HG02981 (cell line): ENCODE measurements at regions not wholly inside any gene's neighbourhood (a gene's known extent, or its start where the extent isn't known, plus 50 kb on each side); places are given as distances from the start of the nearest gene placed in this dataset.

Source experiments
- ATAC-seq: cut with Tn5 transposase; IDR thresholded peaks from one replicate; pipeline ENCODE4 v1.9.1; 2021; ENCODE audit warnings: mild to moderate bottlenecking, moderate library complexity; ENCODE audit not compliant: unreplicated experiment

DNA sequence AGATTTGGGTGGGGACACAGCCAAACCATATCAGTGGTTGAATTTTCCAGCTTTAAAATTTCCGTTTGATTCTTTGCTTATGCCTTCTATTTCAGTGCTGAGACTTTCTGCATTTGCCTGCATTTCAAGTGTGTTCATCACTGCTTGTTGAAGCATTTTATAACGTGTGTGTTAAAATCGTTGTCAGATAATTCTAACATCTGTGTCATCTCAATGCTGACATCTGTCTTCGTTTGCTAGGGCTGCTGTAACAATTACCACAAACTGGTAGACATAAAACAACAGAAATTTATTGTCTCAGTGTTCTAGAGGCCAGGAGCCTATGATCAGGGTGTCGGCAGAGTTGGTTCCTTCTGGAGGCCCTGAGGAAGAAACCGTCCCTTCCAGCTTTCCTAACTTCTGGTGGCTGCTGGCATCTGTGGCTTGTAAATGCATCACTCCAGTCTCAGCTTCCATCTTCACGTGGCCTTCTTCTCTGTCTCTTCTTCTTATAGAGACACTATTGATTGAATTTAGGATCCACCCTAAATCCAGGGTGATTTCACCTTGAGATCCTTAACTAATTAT lies 71.1 kb upstream of the SDK1 start:
- no peak for ATAC-seq

DNA sequence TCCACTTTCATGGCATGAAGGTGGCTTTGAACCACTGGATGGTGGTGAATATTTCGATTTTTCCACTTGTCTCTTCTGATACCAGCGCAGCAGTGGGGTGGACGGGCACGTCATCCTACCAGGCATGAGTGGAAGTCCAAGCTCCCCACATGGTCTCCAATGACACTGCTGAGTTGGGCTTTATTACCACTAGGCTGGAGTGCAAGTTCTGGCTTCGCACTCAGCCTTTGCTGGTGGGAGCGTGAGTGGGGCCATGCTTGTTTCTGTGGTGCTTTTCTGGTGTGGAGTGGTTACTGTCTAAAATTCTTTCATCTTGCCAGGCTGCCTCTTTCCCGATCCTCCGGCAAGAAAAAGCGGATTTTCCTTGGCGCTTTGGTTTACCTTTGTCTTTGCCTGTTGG lies 70.1 kb upstream of the SDK1 start:
- ATAC-seq, result no peak

DNA sequence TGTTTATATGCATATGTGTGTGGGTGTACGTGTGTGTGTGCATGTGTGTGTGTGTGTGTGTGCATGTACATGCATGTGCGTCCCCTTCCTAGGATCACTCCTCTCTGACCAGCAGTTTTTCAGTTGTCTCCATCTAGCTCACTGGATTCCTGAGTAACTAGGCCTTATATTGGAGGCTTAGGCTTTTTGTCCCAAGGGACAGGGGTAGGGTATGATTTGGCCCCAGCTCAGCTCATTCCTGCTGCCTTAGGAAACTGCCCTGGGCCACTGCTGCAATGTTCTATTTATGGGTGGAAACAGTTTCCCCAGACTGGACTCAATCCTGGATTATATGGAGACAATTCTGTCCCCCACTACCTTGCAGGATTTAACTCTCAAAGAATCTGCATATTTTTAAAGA lies 68.8 kb upstream of the SDK1 start:
- ATAC-seq, result no peak

DNA sequence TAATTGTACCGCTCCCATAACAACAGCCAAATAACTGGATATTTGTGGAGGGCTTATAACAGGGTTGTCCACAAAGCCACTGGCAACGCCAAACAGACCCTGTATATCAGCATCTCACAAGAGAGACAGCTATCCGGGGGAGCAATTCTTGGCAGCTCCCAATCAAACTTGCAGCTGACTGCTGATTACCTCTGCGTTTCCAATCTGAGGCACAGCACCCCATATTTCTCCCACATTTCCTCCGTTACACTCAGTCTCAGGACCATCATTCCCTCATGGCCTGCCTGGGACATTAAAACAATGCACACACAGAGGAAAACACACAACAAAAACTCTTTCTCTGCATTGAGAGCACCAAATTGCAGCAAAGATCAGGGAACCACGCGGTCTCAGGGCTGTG lies 67.8 kb upstream of the SDK1 start:
- no peak for ATAC-seq

DNA sequence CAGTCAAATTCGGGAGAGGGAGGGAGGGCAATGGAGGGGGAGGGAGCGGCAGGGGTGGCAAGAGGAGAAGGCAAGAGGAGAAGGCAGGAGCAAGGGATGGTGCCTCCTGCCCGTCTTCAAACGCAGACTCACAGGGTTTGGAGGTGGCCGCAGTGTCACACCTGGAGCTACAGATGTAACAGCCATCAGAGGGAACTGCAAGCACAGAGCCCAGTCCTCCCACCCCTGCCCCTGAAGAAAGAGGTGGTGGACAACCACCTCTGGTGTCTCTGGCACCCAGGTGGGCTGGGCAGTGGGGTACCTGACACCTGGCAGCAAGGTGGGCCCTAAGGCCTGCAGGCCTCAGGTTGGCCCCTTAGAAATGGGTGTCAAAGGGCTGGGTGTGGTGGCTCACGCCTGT lies 67.0 kb upstream of the SDK1 start:
- no peak for ATAC-seq

DNA sequence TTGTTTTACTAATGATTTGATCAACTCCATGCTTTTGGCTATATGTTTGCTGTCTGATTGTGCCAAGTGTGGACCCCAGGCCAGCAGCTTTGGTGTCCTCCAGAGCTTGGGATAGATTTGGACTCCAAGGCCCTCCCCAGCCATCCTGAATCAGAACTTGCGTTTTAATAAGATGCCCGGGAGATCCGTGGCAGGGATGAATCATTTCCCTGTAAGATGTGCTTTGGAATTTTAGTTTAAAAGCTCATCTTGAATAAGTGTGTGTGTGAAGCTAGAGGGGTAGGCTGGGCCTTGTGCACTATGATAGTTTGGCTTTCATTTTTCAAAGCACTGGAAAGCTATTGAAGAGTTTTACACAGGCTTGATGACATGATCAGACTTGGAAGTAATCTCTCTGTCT lies 66.2 kb upstream of the SDK1 start:
- ATAC-seq, result no peak

DNA sequence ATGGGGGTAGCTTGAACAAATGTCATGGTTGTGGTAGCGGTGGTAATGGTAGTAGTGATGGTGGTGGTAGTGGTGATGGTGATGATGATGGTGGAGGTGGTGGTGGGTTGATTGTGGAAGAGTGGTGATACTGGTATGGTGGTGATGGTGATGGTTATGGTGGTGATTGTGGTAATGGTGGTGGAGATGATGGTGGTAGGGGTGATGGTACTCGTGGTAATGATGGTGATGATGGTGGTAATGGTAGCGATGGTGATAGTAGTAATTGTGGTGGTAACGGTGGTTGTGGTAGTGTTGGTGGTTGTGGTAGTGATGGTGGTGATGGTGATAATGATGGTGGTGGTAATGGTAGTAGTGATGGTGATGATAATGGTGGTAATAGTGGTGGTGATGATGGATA lies 65.7 kb upstream of the SDK1 start:
- no peak for ATAC-seq

DNA sequence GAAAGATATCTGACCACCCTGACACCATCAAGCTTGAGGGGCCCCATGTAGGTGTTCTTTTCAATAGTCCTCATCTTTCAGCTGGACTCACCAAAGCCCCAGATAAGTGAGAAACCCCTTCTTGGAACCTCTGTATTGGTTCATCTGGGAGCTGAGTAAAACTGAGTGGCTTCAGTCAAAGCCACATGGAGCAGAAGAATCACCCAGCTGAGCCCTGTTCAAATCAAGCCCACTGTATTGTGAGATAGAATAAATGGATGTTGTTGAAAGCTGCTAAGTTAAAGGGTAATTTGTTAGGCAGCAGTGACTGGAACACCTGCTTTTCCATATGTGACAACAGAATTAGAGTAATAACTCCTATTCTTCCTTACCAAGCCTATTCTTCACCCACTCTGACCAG lies 64.8 kb upstream of the SDK1 start:
- no peak for ATAC-seq

DNA sequence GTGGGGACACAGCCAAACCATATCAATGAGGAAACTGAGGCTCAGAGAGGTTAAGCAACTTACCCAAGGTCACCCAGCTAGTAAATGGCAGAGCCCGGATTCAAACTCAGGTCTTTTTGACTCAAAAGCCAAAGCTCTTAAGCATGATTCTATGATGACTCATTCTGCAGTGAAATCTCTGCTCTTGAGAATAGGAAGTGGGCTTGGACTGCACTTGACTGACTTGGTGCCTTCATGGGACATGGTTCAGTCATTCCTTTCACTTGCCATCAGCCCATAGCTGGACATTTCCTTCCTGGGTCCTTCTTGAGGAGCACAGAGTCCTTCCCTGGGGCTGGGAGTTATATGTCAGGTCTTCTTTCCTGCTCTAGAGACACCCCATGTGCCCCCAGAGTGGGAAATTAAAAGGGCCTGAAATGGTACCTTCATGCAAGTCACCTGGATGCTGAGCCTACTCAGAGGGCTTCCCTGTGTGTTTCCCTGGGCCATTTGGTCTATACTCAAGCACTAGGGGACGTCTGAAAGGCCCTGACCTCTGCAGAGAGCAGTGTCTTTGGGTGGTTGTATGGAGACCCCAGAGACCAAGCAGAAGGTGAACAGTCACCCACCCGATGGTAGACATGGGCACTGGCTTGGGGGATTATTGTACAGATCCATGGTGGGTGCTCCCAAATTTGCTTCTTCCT lies 62.4 kb upstream of the SDK1 start:
- no peak for ATAC-seq

DNA sequence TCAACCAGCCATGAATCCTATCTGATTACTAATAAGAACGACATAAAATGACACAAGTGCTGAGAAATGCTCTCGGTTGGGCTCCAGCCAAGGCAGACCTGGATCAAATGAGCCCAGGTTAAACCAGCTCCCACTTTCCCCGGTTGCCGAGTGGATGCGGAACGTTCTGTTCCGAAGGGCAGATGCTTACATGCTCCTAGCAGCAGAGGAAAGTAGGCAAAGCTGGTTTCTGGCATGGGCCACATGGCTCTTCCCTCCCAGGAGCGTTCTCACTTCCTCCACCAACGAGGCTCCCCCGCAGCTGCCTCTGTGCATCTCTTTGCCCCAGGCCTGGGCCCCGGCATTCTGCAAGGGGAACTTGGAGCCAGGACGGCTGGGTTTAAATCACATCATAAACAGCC lies 61.8 kb upstream of the SDK1 start:
- no peak for ATAC-seq

DNA sequence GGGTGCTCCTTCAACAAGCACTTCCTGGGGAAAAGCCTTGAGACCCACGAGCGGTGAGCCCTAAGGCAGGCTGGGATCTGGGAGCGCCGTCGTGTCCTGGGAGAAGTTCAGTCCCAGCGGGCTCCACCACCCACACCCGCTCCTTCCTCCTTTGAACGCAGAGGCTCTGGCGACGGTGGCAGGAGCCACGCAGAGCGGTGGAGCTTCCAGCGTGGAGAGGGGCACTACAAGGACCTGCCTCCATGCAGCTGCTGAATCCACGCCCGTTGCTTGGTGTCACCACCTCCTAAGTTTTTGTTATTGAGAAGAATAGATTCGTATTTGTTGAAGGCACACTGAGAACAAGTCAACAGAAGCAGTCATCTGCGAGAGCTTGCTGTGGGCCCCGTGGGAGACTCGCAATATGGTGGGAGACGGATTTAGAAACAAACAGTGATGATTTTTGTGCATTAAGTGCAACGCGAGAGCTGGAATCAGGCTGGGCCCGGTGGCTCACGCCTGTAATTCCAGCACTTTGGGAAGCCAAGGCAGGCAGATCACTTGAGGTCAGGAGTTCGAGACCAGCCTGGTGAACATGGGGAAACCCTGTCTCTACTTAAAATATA lies 60.1 kb upstream of the SDK1 start:
- no peak for ATAC-seq

DNA sequence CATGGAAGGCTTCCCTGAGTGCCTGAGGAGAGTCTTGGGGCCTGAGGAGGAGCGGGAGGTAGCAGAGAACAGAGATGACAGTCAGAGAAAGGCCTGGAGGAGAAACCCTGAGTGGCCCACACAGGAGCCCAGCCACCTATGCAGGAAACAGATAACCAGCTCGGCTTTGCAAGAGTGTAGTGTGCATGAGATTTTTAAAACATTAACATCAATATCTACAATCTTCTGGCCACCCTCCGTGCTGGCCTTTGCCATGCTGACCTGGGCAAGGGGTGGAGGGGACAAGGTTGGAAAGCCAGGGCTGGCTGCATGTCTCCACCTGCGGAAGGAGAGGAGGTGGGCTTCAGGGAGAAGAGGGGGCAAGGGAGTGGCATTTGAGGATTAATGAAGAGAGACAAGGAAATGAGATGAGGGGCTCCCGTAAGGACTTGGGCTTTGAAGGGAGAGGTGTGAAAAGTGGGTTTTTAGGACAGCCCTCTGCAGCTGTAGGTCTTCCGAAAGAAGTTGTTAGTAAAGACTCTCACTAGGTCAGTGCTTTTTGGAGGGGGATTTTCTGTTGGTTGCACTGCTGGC lies 59.3 kb upstream of the SDK1 start:
- ATAC-seq, result no peak

DNA sequence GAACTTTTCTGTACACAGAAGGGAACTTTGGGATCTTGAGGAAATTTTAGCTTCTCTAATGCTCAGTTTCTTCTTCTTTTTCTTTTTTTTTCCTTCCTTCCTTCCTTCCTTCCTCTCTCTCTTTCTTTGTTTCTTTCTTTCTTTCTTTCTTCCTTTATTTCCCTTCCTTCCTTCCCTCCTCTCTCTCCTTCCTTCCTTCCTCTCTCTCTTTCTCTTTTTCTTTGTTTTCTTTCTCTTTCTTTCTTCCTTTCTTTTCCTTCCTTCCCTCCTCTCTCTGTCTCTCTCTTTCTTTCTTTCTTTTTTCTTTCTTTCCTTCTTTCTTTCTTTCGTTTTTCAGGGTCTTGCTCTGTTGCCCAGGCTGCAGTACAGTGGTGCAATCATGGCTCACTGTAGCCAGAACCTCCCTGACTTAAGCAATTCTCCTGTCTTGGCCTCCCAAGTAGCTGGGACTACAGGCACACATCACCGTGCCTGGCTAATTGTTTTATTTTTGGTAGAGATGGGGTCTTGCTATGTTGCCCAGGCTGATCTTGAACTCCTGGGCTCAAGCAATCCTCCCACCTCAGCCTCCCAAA lies 58.6 kb upstream of the SDK1 start:
- ATAC-seq, result no peak

DNA sequence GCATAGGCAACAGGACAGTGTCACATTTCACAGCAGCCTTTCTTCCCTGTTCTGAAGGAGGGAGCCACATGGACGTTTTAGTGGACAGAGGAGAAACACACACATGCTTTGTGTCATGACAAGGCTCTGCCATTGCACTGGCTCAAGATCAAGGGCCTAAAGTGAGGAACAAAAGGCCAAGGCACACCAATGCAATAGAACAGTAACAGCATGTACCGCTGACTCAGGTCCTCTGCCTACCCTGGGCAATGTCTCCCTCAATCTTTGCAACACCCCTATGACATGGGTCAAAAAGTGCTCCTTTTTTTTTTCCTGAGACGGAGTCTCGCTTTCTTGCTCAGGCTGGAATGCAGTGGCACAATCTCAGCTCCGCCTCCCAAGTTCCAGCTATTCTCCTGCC lies 57.8 kb upstream of the SDK1 start:
- ATAC-seq, result no peak

DNA sequence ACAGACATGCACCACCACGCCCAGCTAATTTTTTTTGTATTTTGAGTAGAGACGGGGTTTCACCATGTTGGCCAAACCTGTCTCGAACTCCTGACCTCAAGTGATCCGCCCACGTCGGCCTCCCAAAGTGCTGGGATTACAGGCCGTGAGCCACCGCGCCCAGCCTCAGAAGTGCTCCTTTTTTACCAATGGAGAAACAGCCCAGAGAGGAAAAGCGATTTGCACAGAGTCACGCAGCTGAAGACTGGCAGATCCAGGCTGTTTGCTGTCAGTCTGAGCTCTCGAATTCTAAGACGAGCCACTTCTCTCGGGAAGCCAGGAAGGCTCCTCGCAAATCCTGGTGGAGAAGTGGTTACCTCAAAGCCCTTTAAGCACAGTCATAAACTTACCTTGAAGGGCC lies 57.4 kb upstream of the SDK1 start:
- no peak for ATAC-seq

DNA sequence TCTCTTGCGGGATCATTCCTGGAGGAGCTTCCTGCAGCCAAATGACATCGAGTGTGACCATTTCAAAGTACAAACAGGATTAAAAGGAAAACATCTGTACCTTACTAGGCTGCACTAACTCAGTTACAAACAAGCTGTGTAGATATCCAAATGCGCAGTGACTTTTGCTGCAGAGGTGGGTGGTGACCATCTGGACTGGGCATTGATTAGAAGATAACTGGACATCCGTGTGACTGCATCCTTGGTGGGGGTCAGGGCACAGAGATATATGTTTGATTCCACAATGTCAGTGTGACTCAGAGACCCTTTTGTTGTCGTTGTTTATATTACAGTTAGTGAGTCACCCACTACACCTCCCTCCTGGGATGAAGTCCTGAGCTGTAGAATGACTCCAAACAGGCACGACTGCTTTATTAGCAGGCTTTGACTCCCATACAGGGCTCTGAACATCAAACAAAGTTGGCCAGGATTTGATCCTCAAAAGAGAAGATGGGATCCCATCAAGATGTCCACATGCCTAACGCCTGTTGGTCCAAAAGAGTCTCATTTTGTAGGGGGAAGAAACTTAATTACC lies 56.7 kb upstream of the SDK1 start:
- ATAC-seq, result no peak

DNA sequence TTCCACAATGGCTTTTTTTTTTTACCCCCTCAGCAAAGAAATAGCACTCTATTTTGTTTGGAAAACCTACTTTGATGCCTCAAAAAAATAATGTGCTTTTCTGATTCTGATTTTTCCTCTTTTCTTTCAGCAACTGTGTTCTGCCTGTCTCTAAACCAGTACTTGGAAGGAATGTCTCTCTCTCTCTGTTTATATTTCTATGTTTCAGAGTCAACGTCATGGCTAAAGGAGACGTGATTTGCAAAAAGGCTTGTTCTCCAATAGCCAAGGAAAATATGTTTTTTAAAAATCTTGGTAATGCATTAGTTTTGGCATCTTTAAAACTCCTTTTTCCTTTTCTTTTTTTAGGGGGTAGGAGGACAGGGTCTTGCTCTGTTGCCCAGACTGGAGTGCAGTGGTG lies 56.0 kb upstream of the SDK1 start:
- ATAC-seq, result no peak

DNA sequence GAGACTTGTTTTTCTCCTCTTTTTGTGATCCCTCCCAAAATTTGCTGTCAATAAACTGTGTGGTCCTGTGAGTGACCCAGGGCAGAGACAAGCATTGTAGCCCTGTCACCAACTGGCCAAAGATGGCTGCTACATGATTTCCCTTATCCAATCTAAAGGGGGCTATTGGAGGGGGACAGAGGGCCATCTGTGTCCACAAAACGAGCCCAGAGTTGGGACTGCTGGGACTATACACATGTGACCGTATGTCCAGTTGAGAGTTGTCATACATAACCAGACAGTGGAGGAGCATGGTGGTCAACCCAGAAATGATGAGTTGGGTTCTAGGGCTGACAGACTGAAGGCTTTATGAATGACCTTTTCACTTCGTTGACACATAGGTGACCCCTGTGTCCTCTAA lies 55.3 kb upstream of the SDK1 start:
- no peak for ATAC-seq

DNA sequence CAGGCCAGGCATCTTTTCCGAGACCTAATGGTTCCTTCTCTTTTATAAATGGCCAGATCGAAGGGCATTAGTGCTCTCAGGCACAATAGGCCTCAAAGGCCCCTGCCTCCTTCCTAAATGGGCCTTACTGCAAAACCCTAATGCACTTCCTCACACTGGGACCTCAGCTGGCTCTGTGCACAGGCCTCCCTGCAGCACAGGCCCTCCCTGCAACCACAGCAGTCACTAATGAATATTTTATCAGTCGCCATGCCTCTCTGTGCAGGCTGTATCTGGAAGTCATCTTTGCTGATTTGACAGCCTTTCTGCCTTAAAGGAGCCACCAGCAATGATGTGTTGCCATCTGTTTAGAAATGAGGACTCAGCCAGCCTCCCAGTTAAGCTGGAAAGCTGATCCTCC lies 54.9 kb upstream of the SDK1 start:
- ATAC-seq, result no peak

DNA sequence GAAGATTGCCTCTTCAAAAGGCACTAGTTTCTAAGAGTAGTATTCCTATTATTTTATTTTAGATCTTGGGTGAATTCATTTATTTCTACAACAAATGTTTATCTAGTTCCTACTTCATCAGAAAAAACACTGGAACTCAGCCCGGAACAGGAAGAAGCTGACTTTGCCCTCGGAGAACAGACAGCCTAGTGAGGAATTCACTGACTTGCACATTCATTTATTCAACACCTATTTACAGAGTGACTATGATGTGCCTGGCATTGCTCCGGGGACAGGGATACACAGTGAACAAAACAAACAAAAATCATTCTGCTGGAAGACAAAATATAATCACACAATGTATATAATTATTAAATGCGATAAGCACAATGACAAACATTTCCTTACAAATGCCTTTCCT lies 54.4 kb upstream of the SDK1 start:
- ATAC-seq, result no peak

DNA sequence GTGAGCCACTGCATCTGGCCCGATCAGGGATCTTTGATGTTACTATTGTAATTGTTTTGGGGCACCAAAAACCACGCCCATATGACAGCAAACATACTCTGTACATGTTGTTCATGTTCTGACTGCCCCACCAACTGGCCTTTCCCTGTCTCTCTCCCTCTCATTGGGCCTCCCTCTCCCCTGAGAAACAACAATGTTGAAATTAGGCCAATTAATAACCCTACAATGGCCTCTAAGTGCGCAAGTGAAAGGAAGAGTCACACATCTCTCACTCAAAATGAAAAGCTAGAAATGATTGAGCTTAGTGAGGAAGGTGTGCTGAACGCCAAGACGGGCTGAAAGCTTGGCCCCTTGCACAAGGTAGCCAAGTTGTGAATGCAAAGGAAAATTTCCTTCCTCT lies 50.3 kb upstream of the SDK1 start:
- ATAC-seq, result no peak
